ENCODE measurements at regions not wholly inside any gene's neighbourhood (a gene's known extent, or its start where the extent isn't known, plus 50 kb on each side); places are given as distances from the start of the nearest gene placed in this dataset.
"Not testable (repeated sequence)": the region's sequence is repeated elsewhere in the genome, so short reads cannot be mapped to it uniquely, and the experiment has no call there.

DNA sequence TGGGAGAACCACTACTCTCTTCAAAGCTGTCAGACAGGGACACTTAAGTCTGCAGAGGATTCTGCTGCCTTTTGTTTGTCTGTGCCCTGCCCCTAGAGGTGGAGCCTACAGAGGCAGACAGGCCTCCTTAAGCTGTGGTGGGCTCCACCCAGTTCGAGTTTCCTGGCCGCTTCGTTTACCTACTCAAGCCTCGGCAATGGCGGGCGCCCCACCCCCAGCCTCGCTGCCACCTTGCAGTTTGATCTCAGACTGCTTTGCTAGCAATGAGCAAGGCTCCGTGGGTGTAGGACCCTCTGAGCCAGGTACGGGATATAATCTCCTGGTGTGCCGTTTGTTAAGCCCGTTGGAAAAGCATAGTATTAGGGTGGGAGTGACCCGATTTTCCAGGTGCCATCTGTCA, 267.9 kb upstream of the GRAMD2B start:
- H3K9me3 ChIP-seq (ENCODE audit: control insufficient read depth in 2 of 2, low read length in 2 of 2); H3K27me3 ChIP-seq (ENCODE audit: control insufficient read depth, insufficient read depth, low read length); H3K36me3 Mint-ChIP-seq; H3K27ac Mint-ChIP-seq; H3K27ac ChIP-seq (ENCODE audit: insufficient read depth, low read length, poor library complexity, severe bottlenecking); H3K4me3 ChIP-seq (ENCODE audit: low read depth, low read length); H3K36me3 ChIP-seq (ENCODE audit: control insufficient read depth, insufficient read depth, low read length); DNase-seq; H3K27me3 Mint-ChIP-seq; ATAC-seq (ENCODE audit: low read depth in 2 of 2); H3K4me3 Mint-ChIP-seq; H3K4me1 ChIP-seq (ENCODE audit: control insufficient read depth, insufficient read depth, low read length, poor library complexity, severe bottlenecking); H3K4me1 Mint-ChIP-seq: not testable (repeated sequence)
- peaks cover 0 to 19% (median 6%) of the 10 kb centered on the region in 7 donors for H3K9me3 Mint-ChIP-seq

DNA sequence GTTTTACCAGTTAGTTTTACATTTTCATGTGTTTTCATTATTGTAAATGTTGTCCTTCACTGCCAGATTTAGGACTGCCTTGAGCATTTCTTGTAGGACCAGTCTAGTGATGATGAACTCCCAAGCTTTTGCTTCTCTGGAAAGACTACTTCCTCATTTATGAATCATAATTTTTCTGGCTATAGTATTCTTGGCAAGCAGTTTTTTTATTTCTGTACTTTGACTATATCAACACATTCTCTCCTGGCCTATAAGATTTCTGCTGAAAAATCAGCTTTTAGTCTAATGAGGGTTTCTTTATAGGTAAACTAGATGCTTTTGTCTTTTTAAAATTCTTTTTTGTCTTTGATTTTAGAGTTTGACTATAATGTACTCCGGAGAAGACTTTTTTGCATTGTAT, 256.8 kb upstream of the GRAMD2B start:
- Histone ChIP-seq H3K4me3 (ENCODE audit: low read depth, low read length) (no peak overlapping the region), H3K9me3 (ENCODE audit: control insufficient read depth in 2 of 2, low read length in 2 of 2) (peaks cover 0 to 16% of the 10 kb centered on the region in 2 experiments), H3K36me3 (ENCODE audit: control insufficient read depth, insufficient read depth, low read length) (no peaks in the 10 kb centered on the region), H3K27me3 (ENCODE audit: control insufficient read depth, insufficient read depth, low read length) (no peaks in the 10 kb centered on the region), H3K4me1 (ENCODE audit: control insufficient read depth, insufficient read depth, low read length, poor library complexity, severe bottlenecking) (no peaks in the 10 kb centered on the region), H3K27ac (ENCODE audit: insufficient read depth, low read length, poor library complexity, severe bottlenecking) (no peak overlapping the region)
- no peaks in the 10 kb centered on the region for H3K27me3 Mint-ChIP-seq
- no peak overlapping the region for H3K4me3 Mint-ChIP-seq
- H3K27ac Mint-ChIP-seq = no peak overlapping the region
- no peaks in the 10 kb centered on the region for H3K36me3 Mint-ChIP-seq
- ATAC-seq (ENCODE audit: low read depth in 2 of 2) (no peak), DNase-seq (no peak)
- peaks cover 1 to 31% (median 6%) of the 10 kb centered on the region in 7 donors for H3K9me3 Mint-ChIP-seq
- H3K4me1 Mint-ChIP-seq = no peaks in the 10 kb centered on the region

DNA sequence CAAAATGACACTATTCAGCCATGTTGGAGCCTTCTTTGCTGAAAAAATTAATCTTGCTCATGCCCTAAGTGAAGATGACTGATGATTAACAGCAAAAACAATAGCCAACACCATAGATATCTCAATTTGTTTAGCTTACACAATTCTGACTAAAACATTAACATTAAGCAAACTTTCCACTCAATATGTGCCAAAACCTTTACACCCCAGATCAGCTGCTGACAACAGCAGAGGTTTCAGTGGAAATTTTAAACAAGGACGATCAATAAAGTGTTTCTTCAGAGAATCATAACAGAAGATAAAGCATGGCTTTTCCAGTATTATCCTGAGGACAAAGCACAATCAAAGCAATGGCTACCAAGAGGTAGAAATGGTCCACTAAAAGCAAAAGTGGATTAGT, 254.4 kb upstream of the GRAMD2B start:
- H3K4me3 Mint-ChIP-seq = no peak overlapping the region
- no peak for DNase-seq
- Histone ChIP-seq H3K36me3 (ENCODE audit: control insufficient read depth, insufficient read depth, low read length) (no peaks in the 10 kb centered on the region), H3K9me3 (ENCODE audit: control insufficient read depth in 2 of 2, low read length in 2 of 2) (peaks cover 0 to 16% of the 10 kb centered on the region in 2 experiments), H3K27ac (ENCODE audit: insufficient read depth, low read length, poor library complexity, severe bottlenecking) (no peak overlapping the region), H3K4me1 (ENCODE audit: control insufficient read depth, insufficient read depth, low read length, poor library complexity, severe bottlenecking) (no peaks in the 10 kb centered on the region), H3K27me3 (ENCODE audit: control insufficient read depth, insufficient read depth, low read length) (no peaks in the 10 kb centered on the region), H3K4me3 (ENCODE audit: low read depth, low read length) (no peak overlapping the region)
- H3K27ac Mint-ChIP-seq = no peak overlapping the region
- H3K36me3 Mint-ChIP-seq = no peaks in the 10 kb centered on the region
- H3K9me3 Mint-ChIP-seq = peaks cover 0 to 34% (median 7%) of the 10 kb centered on the region in 7 donors
- no peaks in the 10 kb centered on the region for H3K4me1 Mint-ChIP-seq
- ATAC-seq (ENCODE audit: low read depth in 2 of 2) = no peak
- no peaks in the 10 kb centered on the region for H3K27me3 Mint-ChIP-seq

DNA sequence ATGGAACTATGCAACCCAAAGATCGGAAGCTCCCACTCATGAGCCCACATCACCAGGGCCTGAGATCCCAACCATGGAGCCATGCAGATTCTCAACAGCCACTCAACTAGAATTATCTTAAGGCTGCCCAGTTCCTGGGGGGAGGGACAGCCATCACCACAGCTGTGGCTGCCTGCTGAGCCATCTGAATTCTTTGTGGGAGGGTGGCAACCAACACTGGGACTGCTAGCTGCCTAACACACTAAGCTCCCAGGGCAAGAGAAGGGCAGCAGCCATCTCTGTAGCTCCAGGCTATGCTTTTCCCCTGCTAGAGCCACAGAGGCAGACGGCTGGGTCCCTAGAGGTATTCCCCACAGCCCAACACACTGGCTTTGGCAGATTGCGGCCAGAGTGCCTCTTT, 251.3 kb upstream of the GRAMD2B start:
- Mint-ChIP-seq H3K9me3 (peaks cover 0 to 27% (median 10%) of the 10 kb centered on the region in 7 donors), H3K27me3 (no peaks in the 10 kb centered on the region), H3K36me3 (no peaks in the 10 kb centered on the region), H3K4me1 (no peaks in the 10 kb centered on the region), H3K27ac (no peak overlapping the region), H3K4me3 (no peak overlapping the region)
- H3K27ac ChIP-seq (ENCODE audit: insufficient read depth, low read length, poor library complexity, severe bottlenecking) = no peak overlapping the region
- no peak for ATAC-seq (ENCODE audit: low read depth in 2 of 2)
- no peaks in the 10 kb centered on the region for H3K36me3 ChIP-seq (ENCODE audit: control insufficient read depth, insufficient read depth, low read length)
- DNase-seq = no peak
- H3K9me3 ChIP-seq (ENCODE audit: control insufficient read depth in 2 of 2, low read length in 2 of 2) = peaks cover 0 to 6% of the 10 kb centered on the region in 2 experiments
- no peaks in the 10 kb centered on the region for H3K27me3 ChIP-seq (ENCODE audit: control insufficient read depth, insufficient read depth, low read length)
- H3K4me3 ChIP-seq (ENCODE audit: low read depth, low read length) = no peak overlapping the region
- H3K4me1 ChIP-seq (ENCODE audit: control insufficient read depth, insufficient read depth, low read length, poor library complexity, severe bottlenecking) = no peaks in the 10 kb centered on the region

GRCh38 chr5:126172812-126173211, 250.4 kb upstream of the GRAMD2B start:
- no peaks in the 10 kb centered on the region for H3K4me1 ChIP-seq (ENCODE audit: control insufficient read depth, insufficient read depth, low read length, poor library complexity, severe bottlenecking)
- ATAC-seq (ENCODE audit: low read depth in 2 of 2) (no peak), DNase-seq (no peak)
- Mint-ChIP-seq H3K27me3 (no peaks in the 10 kb centered on the region), H3K36me3 (no peaks in the 10 kb centered on the region), H3K9me3 (peaks cover 0 to 21% (median 10%) of the 10 kb centered on the region in 7 donors), H3K4me1 (no peaks in the 10 kb centered on the region), H3K27ac (no peak overlapping the region), H3K4me3 (no peak overlapping the region)
- H3K36me3 ChIP-seq (ENCODE audit: control insufficient read depth, insufficient read depth, low read length) = no peaks in the 10 kb centered on the region
- H3K27me3 ChIP-seq (ENCODE audit: control insufficient read depth, insufficient read depth, low read length) = no peaks in the 10 kb centered on the region
- H3K27ac ChIP-seq (ENCODE audit: insufficient read depth, low read length, poor library complexity, severe bottlenecking) = no peak overlapping the region
- H3K9me3 ChIP-seq (ENCODE audit: control insufficient read depth in 2 of 2, low read length in 2 of 2) = peaks cover 0 to under 1% of the 10 kb centered on the region in 2 experiments
- no peak overlapping the region for H3K4me3 ChIP-seq (ENCODE audit: low read depth, low read length)

GRCh38 chr5:126178521-126178920, 244.7 kb upstream of the GRAMD2B start:
- ATAC-seq (ENCODE audit: low read depth in 2 of 2) (no peak), DNase-seq (no peak)
- H3K27ac ChIP-seq (ENCODE audit: insufficient read depth, low read length, poor library complexity, severe bottlenecking) = no peak overlapping the region
- H3K27me3 Mint-ChIP-seq = no peaks in the 10 kb centered on the region
- peaks cover 0 to 16% (median 7%) of the 10 kb centered on the region in 7 donors for H3K9me3 Mint-ChIP-seq
- H3K36me3 ChIP-seq (ENCODE audit: control insufficient read depth, insufficient read depth, low read length) = no peaks in the 10 kb centered on the region
- H3K4me1 ChIP-seq (ENCODE audit: control insufficient read depth, insufficient read depth, low read length, poor library complexity, severe bottlenecking) = no peaks in the 10 kb centered on the region
- H3K36me3 Mint-ChIP-seq = no peaks in the 10 kb centered on the region
- no peak overlapping the region for H3K4me3 Mint-ChIP-seq
- no peaks in the 10 kb centered on the region for H3K4me1 Mint-ChIP-seq
- no peak overlapping the region for H3K4me3 ChIP-seq (ENCODE audit: low read depth, low read length)
- no peak overlapping the region for H3K27ac Mint-ChIP-seq
- no peaks in the 10 kb centered on the region for H3K27me3 ChIP-seq (ENCODE audit: control insufficient read depth, insufficient read depth, low read length)
- no peaks in the 10 kb centered on the region for H3K9me3 ChIP-seq (ENCODE audit: control insufficient read depth in 2 of 2, low read length in 2 of 2)

- peaks cover 0 to 14% (median 4%) of the 10 kb centered on the region in 7 donors for H3K9me3 Mint-ChIP-seq
- no peak overlapping the region for H3K27ac ChIP-seq (ENCODE audit: insufficient read depth, low read length, poor library complexity, severe bottlenecking)
- H3K36me3 Mint-ChIP-seq = no peaks in the 10 kb centered on the region
- H3K4me1 Mint-ChIP-seq = no peaks in the 10 kb centered on the region
- H3K4me1 ChIP-seq (ENCODE audit: control insufficient read depth, insufficient read depth, low read length, poor library complexity, severe bottlenecking) = no peaks in the 10 kb centered on the region
- no peaks in the 10 kb centered on the region for H3K27me3 Mint-ChIP-seq
- H3K4me3 Mint-ChIP-seq = no peak overlapping the region
- ATAC-seq (ENCODE audit: low read depth in 2 of 2) (no peak), DNase-seq (no peak)
- no peaks in the 10 kb centered on the region for H3K9me3 ChIP-seq (ENCODE audit: control insufficient read depth in 2 of 2, low read length in 2 of 2)
- no peaks in the 10 kb centered on the region for H3K36me3 ChIP-seq (ENCODE audit: control insufficient read depth, insufficient read depth, low read length)
- no peak overlapping the region for H3K4me3 ChIP-seq (ENCODE audit: low read depth, low read length)
- H3K27ac Mint-ChIP-seq = no peak overlapping the region
- no peaks in the 10 kb centered on the region for H3K27me3 ChIP-seq (ENCODE audit: control insufficient read depth, insufficient read depth, low read length)
Observed at GRCh38 chr5:126182971-126183695, 240.1 kb upstream of the GRAMD2B start.

- Histone ChIP-seq H3K36me3 (ENCODE audit: control insufficient read depth, insufficient read depth, low read length) (no peaks in the 10 kb centered on the region), H3K4me1 (ENCODE audit: control insufficient read depth, insufficient read depth, low read length, poor library complexity, severe bottlenecking) (no peaks in the 10 kb centered on the region), H3K27me3 (ENCODE audit: control insufficient read depth, insufficient read depth, low read length) (no peaks in the 10 kb centered on the region), H3K4me3 (ENCODE audit: low read depth, low read length) (no peak overlapping the region), H3K9me3 (ENCODE audit: control insufficient read depth in 2 of 2, low read length in 2 of 2) (no peaks in the 10 kb centered on the region), H3K27ac (ENCODE audit: insufficient read depth, low read length, poor library complexity, severe bottlenecking) (no peak overlapping the region)
- Mint-ChIP-seq H3K27ac (no peak overlapping the region), H3K4me3 (no peak overlapping the region), H3K36me3 (no peaks in the 10 kb centered on the region), H3K27me3 (no peaks in the 10 kb centered on the region), H3K9me3 (peaks cover 0 to 14% (median 3%) of the 10 kb centered on the region in 7 donors), H3K4me1 (no peaks in the 10 kb centered on the region)
- ATAC-seq (ENCODE audit: low read depth in 2 of 2) (no peak), DNase-seq (no peak)
Observed at GRCh38 chr5:126184474-126184873, 238.7 kb upstream of the GRAMD2B start.
